T47D (cell line): ENCODE measurements at regions not wholly inside any gene's neighbourhood (a gene's known extent, or its start where the extent isn't known, plus 50 kb on each side); places are given as distances from the start of the nearest gene placed in this dataset.

ENCODE experiments used
- DNase-seq, 2 experiments: peaks; one replicate each; pipeline versions ENCODE4 v3.0.0 to v3.0.0-alpha.2; 2011 to 2012; ENCODE audit warnings: low read depth in 1 of 2, low spot score in 1 of 2
- JUND ChIP-seq: IDR thresholded peaks from 2 replicates; pipeline ENCODE4 v1.6.1; 2012; ENCODE audit warnings: low read depth
- in situ Hi-C: cut with HindIII; loops from 2 replicates; pipeline ENCODE4 v1.10.0; 2016; ENCODE audit warnings: low sequenced_read_pairs, low pct_unique_long_range_greater_than_20kb

GRCh38 chr10:43959364-43960134, 310.9 kb upstream of the ZNF32 start:
- TF ChIP-seq JUND: no peak
- no peak for DNase-seq

GRCh38 chr10:43958964-43959363, 310.3 kb upstream of the ZNF32 start:
- DNase-seq: no peak
- in situ Hi-C loops: no loop called here
- no peak for TF ChIP-seq JUND

More at GRCh38 chr10:43959364-43960134, 310.9 kb upstream of the ZNF32 start:
- in situ Hi-C loops: no loop called here

- TF ChIP-seq JUND: no peak
- in situ Hi-C loops: no loop called here
These were observed 309.4 kb upstream of the ZNF32 start for GRCh38 chr10:43958071-43958432.

GRCh38 chr10:43957267-43958070, 308.8 kb upstream of the ZNF32 start:
- DNase-seq: no peak
- in situ Hi-C loops: no loop called here
- no peak for TF ChIP-seq JUND

More at GRCh38 chr10:43958071-43958432, 309.4 kb upstream of the ZNF32 start:
- peak in 1 of 2 experiments; percentile 67 for DNase-seq

- TF ChIP-seq JUND: no peak
- in situ Hi-C loops: no loop called here
- no peak for DNase-seq
These were observed 307.3 kb upstream of the ZNF32 start for GRCh38 chr10:43955978-43956377.

GRCh38 chr10:43955002-43955596, 306.4 kb upstream of the ZNF32 start:
- no peak for TF ChIP-seq JUND
- no peak for DNase-seq
- in situ Hi-C loops: no loop called here

- no peak for DNase-seq
- in situ Hi-C loops: no loop called here
- TF ChIP-seq JUND: no peak
These were observed 305.0 kb upstream of the ZNF32 start for GRCh38 chr10:43953672-43954071.

- no peak for TF ChIP-seq JUND
- DNase-seq: no peak
- in situ Hi-C loops: no loop called here
These were observed 304.1 kb upstream of the ZNF32 start for GRCh38 chr10:43952760-43953159.

GRCh38 chr10:43949351-43949750, 300.7 kb upstream of the ZNF32 start:
- DNase-seq: no peak
- in situ Hi-C loops: no loop called here
- TF ChIP-seq JUND: no peak

GRCh38 chr10:43946445-43946844, 297.8 kb upstream of the ZNF32 start:
- in situ Hi-C loops: no loop called here
- DNase-seq: no peak
- TF ChIP-seq JUND: no peak

GRCh38 chr10:43945908-43946307, 297.2 kb upstream of the ZNF32 start:
- TF ChIP-seq JUND: no peak
- no peak for DNase-seq
- in situ Hi-C loops: no loop called here

- TF ChIP-seq JUND: no peak
- in situ Hi-C loops: no loop called here
- DNase-seq: peak in 1 of 2 experiments; percentile 55
These were observed 296.5 kb upstream of the ZNF32 start for GRCh38 chr10:43945094-43945730.
